Hematopoietic multipotent progenitor cell (in vitro differentiated cells): ENCODE measurements at regions not wholly inside any gene's neighbourhood (a gene's known extent, or its start where the extent isn't known, plus 50 kb on each side); places are given as distances from the start of the nearest gene placed in this dataset.

Experiments used
- DNase-seq, 3 donors: peaks; one replicate each; pipeline ENCODE4 v3.0.0-alpha.2; 2011 to 2015; ENCODE audit warnings: low read depth in 2 of 3, low spot score in 2 of 3

DNA sequence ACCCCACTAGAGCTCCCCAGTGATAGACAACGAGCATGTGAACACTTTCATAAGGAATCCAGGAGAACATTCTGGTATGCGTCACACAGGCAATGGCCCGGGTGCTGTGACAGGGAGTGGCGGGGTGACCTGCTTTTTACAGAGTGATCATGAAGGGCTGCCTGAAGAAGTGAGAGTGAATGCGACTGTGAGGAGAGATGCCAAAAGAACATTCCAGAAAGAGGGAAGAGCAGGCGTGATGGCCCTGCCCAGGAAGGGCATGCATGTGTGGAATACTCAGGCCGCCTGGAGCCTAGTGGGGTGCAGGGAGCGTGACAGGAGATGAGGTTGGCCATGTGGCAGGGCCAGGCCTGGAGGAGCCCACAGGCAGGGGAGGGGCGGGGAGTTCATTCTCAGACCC is 53.8 kb downstream of the FZD10 start:
- DNase-seq, result no peak

DNA sequence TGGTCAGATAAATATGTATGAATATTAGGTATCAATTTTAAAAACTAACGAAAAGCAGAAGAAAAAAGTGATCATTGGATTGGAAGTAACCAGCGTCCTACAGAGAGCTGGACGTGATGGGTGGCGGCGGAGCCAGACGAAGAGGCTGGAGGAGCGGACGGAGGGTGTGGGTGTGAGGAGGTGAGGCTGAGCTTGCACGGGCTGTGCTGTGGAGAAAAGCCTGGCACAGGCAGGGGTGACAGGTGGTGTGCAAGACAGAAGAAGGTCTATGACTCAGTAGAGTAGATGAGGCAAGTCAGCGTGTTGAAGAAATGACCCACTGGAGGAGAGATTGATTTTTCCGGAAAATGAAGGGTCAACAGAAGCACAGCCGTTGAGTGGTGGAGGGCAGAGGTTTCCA is 56.4 kb downstream of the FZD10 start:
- DNase-seq, result no peak

DNA sequence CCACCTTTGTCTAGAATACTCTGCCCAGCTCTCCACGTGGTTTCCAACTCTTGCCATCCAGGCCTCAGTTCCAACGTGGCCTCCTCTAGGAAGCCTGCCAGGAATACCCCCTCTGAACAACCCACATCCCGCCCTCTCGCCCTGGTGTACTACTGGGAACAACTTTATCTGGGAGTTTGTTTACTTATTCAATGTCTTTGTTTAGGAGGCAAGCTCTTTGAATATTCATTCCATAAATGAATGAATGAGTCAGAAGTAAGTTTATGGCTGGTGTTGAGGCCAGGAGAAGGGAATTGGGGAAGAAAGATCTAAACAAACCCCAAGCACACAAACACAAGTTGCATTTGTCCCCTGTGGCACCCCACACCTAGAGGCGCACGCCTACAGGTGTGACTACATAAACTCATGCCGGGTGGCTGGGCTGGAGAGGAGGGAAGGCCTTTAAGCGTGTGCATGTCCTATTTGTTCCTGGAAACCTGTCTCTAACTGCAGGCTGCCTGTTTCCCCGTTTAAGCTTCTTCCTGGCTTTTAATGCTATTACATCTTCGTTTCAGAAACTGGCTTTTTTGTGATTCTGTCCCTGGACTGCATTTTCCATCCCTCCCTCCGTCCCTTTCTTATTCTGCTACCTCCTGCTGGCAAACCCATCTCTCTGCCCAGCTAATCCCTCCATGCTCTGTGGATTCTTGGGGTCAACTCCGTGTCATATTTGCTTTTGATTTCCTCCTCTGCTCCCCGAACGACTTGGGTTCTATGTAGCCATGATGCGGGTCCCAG is 57.9 kb downstream of the FZD10 start:
- DNase-seq, result no peak

DNA sequence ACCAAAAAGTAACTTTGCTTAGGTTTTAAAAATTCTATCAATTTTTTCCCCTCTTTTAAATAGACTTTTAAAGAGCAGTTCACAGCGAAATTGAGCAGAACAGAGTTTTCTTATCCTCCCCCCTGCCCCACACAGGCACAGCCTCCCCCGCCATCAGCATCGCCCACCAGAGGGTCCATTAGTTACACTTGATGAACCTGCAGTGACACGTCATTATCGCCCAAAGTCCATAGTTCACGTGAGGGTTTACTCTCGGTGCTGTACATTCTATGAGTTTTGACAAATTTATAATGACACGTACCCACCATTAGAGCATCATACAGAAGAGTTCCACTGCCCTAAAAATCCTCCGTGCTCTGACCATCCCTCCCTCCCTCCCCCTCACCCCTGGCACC is 58.4 kb downstream of the FZD10 start:
- no peak for DNase-seq

DNA sequence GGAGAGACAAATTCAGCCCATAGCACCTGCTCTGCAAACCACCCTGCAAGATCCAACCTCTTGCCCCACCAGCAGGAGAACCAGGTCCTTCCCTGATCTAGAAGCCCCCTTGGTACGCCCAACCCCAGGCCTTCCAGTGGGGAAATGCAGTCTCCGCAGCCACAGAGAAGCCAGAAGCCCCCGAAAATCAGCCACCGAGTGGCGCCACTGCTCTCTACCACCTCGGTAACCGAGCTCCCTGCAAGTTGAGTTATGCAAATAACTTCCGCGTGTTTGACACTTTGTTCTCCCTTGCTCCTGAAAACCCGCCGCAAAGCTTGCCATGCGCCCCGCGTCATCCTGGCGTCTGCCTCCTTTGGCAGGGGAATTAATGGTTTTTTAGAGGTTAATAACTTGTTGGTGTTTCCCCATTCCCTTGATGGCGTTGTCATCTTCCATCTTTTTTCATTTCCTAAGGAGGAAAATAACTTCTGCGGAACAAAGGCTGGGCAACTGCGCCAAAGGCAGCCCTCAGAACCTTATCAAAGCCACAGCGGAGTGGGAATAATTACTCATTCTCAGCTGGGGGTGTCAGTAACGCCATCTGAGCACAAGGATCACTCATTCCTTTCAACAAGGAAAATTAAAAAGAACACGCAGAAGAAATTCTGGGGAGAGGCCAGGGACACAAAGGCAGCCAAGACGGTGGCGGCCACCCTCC is 60.4 kb downstream of the FZD10 start:
- no peak for DNase-seq

DNA sequence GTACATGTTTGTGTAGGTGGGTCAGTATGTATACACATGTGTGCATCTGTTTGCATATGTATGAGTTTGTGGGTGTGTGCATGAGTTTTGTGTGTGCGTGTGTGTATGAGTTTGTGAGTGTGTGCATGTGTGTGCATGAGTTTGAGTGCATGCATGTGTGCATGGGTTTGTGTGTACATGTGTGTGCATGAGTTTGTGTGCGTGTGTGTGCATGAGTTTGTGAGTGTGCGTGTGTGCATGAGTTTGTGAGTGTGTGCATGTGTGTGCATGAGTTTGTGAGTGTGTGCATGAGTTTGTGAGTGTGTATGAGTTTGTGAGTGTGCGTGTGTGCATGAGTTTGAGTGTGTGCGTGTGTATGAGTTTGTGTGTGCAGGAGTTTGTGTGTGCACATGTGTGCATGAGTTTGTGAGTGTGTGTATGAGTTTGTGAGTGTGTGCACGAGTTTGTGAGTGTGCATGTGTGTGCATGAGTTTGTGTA is 61.5 kb downstream of the FZD10 start:
- no peak for DNase-seq

DNA sequence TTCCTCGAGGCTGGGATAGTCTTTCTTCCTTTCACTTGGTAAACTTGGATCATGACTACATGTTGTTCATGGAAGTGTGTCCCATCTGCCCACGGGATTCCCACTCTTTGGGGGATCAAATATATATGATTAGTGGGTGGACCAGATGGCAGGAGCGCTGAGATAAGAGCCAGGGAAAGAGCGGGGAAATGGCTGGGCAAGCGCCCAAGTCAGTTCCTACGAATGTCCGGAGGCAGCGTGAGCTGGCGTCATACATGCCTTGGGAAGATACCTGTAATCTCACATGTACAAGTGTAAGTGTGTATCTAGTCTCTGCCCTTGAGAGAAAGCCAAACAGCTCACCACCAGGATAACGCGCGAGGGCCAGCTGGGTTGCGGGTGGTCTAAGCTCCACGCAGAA is 62.3 kb downstream of the FZD10 start:
- DNase-seq, result no peak

DNA sequence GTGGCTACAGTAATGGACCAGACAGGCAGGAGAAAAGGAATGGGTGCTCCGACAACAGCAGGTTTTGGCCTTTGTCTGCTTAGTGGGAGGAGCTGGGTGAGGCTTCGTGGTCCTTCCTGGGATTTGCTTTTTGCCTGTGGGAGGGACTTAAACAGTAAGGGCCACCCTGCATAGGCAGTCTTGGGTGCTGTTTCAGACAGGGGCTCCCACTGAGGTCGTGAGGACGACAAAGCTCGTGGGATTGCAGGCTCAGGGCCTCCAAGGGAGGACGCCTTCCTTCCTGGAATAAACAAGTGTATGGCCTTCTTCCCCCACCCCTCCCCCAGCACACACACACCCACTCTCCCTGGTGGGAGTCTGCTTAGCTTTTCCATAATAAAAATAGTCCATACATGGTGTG is 63.1 kb downstream of the FZD10 start:
- no peak for DNase-seq

DNA sequence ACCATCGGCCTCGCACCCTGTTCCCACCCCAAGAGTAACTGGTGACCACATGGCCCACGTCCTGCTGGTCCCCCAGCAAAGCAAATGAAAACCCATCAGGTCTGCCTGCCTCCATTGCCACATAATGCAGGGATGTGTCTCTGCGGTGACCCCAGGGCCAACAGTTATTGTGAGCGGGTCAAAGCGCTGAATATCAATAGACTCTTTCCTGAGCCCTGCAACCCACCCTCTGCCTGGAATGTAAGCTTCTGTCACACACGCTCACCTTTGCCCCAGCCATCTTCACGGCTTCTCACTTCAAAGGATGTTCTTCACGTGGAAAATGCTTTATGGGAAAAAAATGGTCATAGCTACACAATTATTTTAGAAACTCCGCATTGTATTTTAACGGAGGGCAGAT is 63.9 kb downstream of the FZD10 start:
- DNase-seq, result no peak

DNA sequence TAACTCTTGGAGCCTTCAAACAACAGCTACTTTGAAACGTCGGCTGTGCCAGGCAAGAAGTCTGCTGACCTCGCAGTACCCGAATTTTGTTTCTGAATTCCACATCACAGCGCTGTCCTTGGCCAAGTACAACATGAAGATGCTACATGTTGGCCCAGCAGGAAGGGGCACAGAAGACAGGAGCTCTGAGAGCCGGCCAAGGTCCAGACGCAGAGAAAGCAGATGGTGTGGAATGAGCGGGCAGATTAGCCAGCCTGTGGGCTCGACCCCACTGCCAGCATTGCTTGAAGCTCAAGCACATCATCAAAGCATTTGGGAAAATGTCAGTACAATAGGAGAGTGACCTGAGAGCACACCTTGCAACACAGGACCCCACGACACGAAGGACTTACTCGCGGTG is 64.5 kb downstream of the FZD10 start:
- DNase-seq, result no peak

DNA sequence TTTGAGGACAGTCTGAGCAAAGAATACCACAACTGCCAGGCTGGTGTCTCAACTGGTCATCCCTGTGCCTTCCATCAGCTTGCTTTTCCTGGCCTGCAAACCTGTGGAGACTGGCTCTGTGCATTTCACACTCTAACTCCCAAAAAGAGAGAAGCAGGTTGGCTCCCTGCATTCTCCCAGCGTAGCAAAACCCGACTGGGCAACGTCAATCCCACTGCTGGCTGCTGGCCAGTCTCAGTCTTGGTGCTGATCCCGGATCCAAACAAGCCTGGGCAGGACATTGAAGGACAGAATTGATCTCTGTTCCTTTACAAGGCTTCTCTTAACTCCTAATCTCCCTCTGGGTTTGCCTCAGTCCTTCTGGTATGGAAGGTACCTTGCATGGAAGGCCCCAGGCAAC is 65.4 kb downstream of the FZD10 start:
- DNase-seq, result no peak

DNA sequence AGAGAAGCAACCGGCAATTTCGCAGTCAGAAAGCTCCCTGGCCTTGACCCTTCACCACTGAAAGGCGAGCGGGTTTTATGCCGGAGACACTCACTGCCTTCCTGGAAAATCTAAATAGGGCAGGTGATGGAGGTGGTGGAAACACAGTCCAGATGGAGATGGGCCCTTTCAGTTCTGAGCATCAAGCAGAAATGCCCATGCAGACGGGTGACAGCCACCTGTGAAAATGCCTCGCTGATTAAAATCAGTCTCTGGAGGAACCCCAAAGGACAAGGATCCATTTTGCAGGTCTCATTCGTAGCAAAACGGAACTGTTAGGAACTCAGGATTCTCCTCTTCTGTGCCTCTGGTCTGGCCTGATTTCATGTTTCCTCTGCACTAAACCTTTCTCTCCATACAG is 74.2 kb downstream of the FZD10 start:
- DNase-seq, result no peak

DNA sequence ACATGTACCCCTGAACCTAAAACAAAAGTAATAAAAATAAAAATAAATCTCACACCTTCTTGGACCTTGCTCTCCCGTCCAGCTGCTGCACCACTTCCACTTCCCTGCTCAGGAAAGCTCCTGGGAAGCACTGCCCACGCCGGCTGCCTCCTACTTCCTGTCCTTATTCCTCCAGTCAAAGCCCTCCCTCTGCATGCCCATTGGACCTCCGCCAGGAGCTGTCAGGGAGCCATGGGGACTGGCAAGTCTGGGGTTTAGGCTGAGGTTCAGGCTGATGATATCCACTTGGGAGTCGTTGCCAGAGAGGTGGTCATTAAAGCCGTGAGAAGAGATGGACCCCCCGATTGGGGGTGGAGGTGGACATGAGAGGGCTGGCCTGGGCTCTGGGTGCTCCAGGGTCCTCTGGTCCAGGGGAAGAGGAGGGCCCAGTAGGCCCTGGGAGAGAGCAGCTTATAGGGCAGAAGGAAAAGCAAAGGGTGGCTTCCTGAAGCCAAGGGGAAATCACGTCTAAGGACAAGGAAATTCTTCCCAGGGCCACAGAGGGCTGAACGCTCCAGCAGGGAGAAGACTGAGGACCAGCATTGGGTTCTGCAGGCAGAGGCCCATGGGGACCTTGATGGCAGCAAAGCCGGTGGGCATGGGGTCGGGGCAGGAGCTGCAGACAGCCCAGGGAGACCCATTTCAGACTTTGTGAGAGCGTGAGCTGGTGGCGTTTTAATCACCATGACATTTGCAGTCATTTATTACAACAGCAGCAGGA is 78.7 kb downstream of the FZD10 start:
- DNase-seq, result no peak

DNA sequence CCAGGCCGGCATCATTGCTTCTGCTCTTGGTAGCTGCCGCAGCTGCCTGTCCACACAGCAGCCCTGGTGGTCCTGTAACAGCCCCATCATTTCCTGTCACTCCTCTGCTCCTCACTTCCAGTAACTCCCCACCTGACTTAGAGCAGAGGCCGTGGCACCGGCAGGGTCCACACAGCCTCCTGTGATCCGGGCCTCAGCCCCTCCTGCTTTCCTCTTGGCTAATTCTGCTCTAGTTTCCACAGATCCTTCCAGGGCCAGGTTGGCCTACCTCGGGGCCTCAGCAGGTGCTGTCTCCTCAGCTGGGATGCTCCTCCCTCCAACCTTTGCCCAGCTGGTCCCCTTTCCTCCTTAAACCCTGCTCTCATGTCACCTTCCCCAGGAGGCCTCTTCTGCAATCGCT is 80.2 kb downstream of the FZD10 start:
- DNase-seq, result no peak

DNA sequence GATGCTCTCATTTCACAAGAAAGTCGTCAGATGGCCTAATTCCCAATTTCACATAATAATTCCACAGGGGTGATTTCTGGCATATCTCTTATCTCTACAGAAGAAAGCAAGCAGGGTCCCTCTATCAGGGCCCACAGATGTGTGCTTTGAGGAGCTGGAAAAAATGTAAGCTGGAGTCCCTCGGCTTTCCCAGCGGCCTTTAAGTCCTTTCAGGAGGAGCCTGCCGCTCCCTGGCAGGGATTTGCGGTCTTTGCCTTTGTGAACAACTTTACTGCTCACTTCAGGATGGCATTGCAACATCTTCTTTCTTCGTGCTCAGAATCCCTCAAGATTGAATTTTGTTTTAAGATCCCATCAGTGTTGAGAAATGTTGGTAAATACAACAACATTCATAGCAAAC is 83.0 kb downstream of the FZD10 start:
- no peak for DNase-seq

DNA sequence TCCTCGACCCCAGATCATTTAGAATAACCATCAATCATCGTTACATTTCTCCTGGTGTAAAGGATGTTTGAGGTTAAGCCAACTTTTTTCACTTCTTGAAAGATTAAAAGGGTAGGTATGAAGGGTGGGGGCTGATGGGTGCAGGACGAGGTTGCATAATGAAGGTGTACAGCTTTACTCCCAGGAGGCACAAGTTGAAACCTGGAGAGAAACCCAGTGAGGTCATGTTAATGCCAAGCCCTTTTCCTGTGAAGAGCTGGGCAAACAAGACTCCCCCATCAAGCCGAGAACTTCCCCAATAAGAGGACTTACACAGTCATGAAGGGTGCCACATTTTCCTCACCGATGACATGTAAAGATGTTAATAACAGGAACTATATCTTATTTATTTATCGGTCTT is 84.3 kb downstream of the FZD10 start:
- no peak for DNase-seq

DNA sequence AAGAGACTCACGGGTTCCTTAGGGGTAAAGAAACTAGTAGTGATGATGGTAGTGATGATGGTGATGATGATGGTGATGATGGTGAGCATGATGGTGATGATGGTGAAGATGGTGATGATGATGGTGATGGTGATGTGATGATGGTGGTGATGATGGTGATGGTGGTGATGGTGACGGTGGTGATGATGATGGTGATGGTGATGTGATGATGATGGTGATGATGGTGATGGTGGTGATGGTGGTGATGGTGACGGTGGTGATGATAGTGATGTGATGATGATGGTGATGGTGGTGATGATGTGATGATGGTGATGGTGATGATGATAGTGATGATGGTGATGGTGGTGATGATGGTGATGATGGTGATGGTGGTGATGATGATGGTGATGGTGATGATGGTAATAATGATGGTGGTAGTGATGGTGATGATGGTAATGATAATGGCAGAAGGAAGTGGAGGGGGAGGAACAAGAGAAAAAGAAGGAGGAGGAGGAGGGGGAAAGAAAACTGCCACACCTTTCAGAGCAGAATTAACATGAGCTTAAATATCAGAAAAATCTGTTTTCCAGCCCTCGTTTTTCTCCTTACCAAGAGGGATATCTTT is 85.5 kb downstream of the FZD10 start:
- no peak for DNase-seq

DNA sequence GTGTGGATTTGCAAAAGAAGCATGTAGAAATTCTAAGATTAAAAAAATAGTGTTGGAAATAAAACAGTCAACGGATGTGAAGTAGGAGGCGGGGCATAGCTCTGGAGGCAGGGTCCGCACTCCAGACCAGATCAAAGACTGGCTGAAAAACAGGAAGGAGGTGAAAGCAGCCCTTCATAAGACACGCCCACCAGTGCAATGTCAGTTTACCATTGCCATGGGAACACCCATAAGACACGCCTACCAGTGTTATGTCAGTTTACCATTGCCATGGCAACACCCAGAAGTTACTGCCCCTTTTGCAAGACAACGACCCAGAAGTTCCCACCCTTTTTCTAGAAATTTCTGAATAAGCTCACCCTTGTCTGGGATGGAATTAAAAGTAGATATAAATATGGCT is 87.1 kb downstream of the FZD10 start:
- DNase-seq, result no peak

DNA sequence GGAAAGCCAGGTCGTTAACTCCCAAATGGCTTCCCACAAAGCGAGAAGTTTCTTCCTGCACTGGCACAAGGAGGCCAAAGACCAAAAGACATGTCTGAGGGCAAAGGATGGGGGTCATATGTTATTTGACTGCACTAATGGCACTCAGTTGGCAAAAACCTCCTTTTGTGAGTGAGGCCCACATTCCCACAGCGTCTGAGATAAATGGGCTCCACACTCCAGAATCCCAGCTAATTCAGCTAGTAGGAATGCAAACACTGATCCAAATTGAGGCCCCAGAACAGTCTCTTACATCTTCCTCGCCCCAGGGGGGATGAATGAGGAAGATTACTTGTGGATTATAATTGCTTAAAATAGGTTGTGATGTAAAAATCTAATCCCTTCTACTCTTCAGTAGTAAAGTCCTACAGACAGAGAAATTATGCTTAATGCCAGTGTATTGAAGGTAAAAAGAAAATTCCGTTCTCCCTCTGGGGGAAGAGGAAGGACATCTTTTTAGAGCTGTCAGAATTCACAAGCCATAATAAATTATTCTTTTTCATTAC is 86.4 kb upstream of the PIWIL1 start:
- no peak for DNase-seq

DNA sequence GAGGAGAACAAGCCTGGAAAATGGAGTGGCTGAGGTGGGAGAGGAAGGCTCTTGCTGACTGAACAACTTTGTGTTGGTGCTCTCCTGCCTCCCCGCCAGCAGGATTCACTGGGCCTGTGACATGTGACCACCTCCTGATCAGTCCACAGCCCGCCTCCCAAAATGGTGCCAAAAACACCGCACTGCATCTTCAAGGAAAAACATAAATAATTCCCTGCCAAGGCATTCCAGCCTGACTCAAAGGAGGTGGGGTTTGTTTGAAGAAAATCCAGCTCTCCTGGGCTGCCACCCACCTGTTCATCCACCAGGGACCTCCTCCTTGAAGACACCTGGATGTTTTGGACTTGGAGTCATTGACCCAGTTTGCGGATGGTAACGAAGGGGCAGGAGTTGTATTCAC is 83.8 kb upstream of the PIWIL1 start:
- no peak for DNase-seq
